Spleen (tissue), 7 donors: ENCODE measurements at regions not wholly inside any gene's neighbourhood (a gene's known extent, or its start where the extent isn't known, plus 50 kb on each side); places are given as distances from the start of the nearest gene placed in this dataset.
"Not testable (repeated sequence)": the region's sequence is repeated elsewhere in the genome, so short reads cannot be mapped to it uniquely, and the experiment has no call there.

Experiments
- CTCF ChIP-seq, 11 experiments: fragments of 200-600 bp in 7 of 11; fragments of 450-650 bp in 4 of 11; sonication (generic) in 4 of 11; IDR thresholded peaks in 8 of 11; conservative IDR thresholded peaks in 3 of 11; 1 replicate in 7 of 11; 2 replicates in 4 of 11; pipeline versions ENCODE4 v1.4.0 to v1.8.0; 2016 to 2021; ENCODE audit warnings: antibody characterized with exemption in 11 of 11, inconsistent platforms in 4 of 11, mild to moderate bottlenecking in 1 of 11
- POLR2A ChIP-seq, 3 donors: fragments of 450-650 bp; IDR thresholded peaks; one replicate each; pipeline ENCODE4 v1.5.1; 2017; ENCODE audit warnings: antibody characterized with exemption in 3 of 3, mild to moderate bottlenecking in 1 of 3
- POLR2AphosphoS5 ChIP-seq, 3 donors: sonication (generic); formaldehyde crosslinking; IDR thresholded peaks; one replicate each; pipeline ENCODE4 v1.5.1; 2017; ENCODE audit warnings: antibody characterized with exemption in 3 of 3
- donor health status: DM: no; HTN: no; CAD: no; lungs with moderate emphysema.
- donor health status: DM: no; HTN: no; CAD: no.
- donor health status: DM: no; HTN: no; CAD: no.

DNA sequence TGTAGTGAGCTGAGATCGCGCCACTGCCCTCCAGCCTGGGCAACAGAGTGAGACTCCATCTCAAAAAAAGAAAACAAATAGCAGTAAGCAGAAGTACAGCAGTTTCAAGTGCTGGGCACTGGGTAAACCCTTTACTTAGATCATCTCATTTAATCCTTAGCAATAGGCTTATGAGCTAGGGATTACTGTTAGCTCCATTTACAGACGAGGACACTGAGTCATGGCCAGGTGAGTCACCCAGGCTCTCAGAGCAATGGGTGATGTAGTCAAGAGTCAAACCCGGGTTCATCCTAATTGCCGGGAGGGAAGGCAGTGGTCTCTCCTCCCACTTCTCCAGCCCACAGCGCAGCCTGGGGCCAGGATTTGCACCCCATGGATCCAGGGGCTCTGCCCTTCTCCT is 473.6 kb downstream of the TP53TG3F start:
- TF ChIP-seq POLR2A (IDR thresholded peaks at IDR 0.05); POLR2AphosphoS5 (IDR thresholded peaks at IDR 0.05); CTCF (IDR thresholded peaks at IDR 0.05 in 8 of 11, conservative IDR thresholded peaks at IDR 0.05 in 3 of 11): not testable (repeated sequence)
